Osteoblast (primary cell): ENCODE measurements at regions not wholly inside any gene's neighbourhood (a gene's known extent, or its start where the extent isn't known, plus 50 kb on each side); places are given as distances from the start of the nearest gene placed in this dataset.

Experiments
- DNase-seq: peaks from one replicate; pipeline ENCODE4 v3.0.0; 2011; ENCODE audit warnings: low spot score, mixed read lengths; ENCODE audit not compliant: insufficient read length; ENCODE audit errors: missing footprints
- H2AFZ ChIP-seq: 2 replicates; pipeline ENCODE4 v1.6.0; 2011; ENCODE audit warnings: mild to moderate bottlenecking, low read length
- H3K27ac ChIP-seq: 2 replicates; pipeline ENCODE4 v1.5.1; 2011; ENCODE audit warnings: mild to moderate bottlenecking, low read depth, low read length, moderate library complexity
- H3K27me3 ChIP-seq: 2 replicates; pipeline ENCODE4 v1.6.0; 2012; ENCODE audit warnings: mild to moderate bottlenecking, control low read depth, inconsistent platforms, low read length, moderate library complexity; ENCODE audit not compliant: insufficient read depth
- H3K36me3 ChIP-seq: 2 replicates; pipeline ENCODE4 v1.5.1; 2011; ENCODE audit warnings: mild to moderate bottlenecking, low read length, control low read depth, moderate library complexity; ENCODE audit not compliant: insufficient read depth
- H3K4me1 ChIP-seq: 2 replicates; pipeline ENCODE4 v1.5.1; 2011; ENCODE audit warnings: mild to moderate bottlenecking, low read length, control low read depth, moderate library complexity; ENCODE audit not compliant: insufficient read depth
- H3K4me2 ChIP-seq: 2 replicates; pipeline ENCODE4 v1.6.0; 2011; ENCODE audit warnings: mild to moderate bottlenecking, low read length; ENCODE audit not compliant: insufficient read depth
- H3K4me3 ChIP-seq: fragments of 200-600 bp; sonication (generic); 3 replicates; pipeline ENCODE4 v1.5.1; 2012; ENCODE audit warnings: mild to moderate bottlenecking, low read length, inconsistent platforms; ENCODE audit not compliant: insufficient read depth
- H3K79me2 ChIP-seq: 2 replicates; pipeline ENCODE4 v1.6.0; 2012; ENCODE audit warnings: mild to moderate bottlenecking, low read length, control low read depth, inconsistent platforms; ENCODE audit not compliant: insufficient read depth
- H3K9me3 ChIP-seq: 2 replicates; pipeline ENCODE4 v1.5.1; 2011; ENCODE audit warnings: low read depth, low read length, control low read depth
- H4K20me1 ChIP-seq: 2 replicates; pipeline ENCODE4 v1.6.0; 2012; ENCODE audit warnings: mild to moderate bottlenecking, low read length, control low read depth; ENCODE audit not compliant: insufficient read depth
- TF ChIP-seq, protein P1 (sequence below): IDR thresholded peaks from 2 replicates; pipeline ENCODE4 v1.5.1; 2011; ENCODE audit warnings: mild to moderate bottlenecking, low read depth, low read length, moderate library complexity; ENCODE audit errors: extremely low read depth

DNA sequence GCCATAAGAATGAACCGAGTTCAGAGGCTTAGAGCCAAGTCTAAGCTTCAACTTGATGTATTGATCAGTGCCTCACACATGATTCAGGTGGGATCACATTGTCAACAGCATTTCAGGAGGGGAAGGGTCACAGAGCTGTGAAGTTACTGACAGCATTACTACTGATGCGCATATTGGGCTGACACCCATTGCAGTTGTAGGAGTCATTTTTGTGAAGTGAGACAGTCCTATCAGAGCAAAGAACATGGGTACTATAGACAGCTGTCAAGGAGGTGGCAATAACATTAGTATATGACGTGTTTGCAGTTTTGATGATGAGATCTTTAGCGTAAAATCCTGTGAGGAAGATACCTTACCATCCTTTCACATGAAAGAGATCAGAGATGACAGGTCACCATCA is 206.0 kb upstream of the RBM19 start:
- no peaks in the 10 kb centered on the region for H3K4me1 ChIP-seq
- no peak overlapping the region for H2AFZ ChIP-seq
- no peak overlapping the region for H3K4me3 ChIP-seq
- DNase-seq: no peak
- H3K4me2 ChIP-seq: no peak overlapping the region
- H3K27ac ChIP-seq: no peak overlapping the region
- H4K20me1 ChIP-seq: no peaks in the 10 kb centered on the region
- H3K79me2 ChIP-seq: no peaks in the 10 kb centered on the region
- no peaks in the 10 kb centered on the region for H3K36me3 ChIP-seq
- TF ChIP-seq, protein P1, sequence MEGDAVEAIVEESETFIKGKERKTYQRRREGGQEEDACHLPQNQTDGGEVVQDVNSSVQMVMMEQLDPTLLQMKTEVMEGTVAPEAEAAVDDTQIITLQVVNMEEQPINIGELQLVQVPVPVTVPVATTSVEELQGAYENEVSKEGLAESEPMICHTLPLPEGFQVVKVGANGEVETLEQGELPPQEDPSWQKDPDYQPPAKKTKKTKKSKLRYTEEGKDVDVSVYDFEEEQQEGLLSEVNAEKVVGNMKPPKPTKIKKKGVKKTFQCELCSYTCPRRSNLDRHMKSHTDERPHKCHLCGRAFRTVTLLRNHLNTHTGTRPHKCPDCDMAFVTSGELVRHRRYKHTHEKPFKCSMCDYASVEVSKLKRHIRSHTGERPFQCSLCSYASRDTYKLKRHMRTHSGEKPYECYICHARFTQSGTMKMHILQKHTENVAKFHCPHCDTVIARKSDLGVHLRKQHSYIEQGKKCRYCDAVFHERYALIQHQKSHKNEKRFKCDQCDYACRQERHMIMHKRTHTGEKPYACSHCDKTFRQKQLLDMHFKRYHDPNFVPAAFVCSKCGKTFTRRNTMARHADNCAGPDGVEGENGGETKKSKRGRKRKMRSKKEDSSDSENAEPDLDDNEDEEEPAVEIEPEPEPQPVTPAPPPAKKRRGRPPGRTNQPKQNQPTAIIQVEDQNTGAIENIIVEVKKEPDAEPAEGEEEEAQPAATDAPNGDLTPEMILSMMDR: no peak
- H3K9me3 ChIP-seq: no peaks in the 10 kb centered on the region
- no peaks in the 10 kb centered on the region for H3K27me3 ChIP-seq

DNA sequence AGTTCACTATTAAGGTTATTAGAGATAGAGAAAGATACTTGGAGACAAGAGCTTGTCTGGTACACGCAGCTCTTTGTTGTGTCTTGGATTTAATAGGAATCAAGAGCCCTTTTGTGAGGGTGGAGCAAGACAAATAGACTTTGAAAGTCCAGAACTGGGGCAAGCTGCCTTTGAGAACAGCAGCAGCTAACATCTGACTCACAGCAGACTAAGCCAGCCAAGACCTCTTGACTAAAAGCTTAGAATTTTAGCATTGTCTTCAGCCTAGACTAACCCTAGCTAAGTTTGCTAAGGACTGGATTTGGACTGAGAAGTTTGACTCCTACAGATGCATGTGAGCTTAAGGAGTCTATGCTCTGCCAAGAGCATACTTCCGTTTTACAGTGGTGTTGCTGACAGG is 201.9 kb upstream of the RBM19 start:
- Histone ChIP-seq H3K4me1 (no peaks in the 10 kb centered on the region), H3K9me3 (no peaks in the 10 kb centered on the region), H3K79me2 (no peaks in the 10 kb centered on the region), H4K20me1 (no peaks in the 10 kb centered on the region), H3K27me3 (no peaks in the 10 kb centered on the region), H3K27ac (no peak overlapping the region), H3K36me3 (no peaks in the 10 kb centered on the region), H2AFZ (no peak overlapping the region), H3K4me2 (no peak overlapping the region), H3K4me3 (no peak overlapping the region)
- TF ChIP-seq, protein P1: no peak
- DNase-seq: no peak

DNA sequence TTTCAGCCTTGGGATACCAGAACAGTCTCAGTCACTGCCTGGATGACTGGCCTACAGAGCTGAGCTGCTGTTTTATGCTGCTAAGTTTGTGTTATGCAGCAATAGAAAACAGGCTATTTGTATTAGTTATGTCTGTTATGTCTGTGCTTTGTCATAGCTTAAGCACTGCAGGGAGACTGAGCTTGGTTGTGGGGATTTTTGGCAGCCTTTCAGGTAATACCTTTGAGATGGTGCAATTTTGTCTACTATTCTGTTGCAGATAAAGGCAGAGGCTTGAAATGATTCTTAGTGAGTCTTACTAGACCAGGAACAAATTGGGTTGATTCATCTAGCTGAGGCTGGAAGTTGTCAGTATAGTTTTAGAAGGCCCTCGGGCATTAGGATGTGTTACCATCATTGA is 201.3 kb upstream of the RBM19 start:
- no peaks in the 10 kb centered on the region for H3K36me3 ChIP-seq
- H3K4me3 ChIP-seq: no peak overlapping the region
- no peak for DNase-seq
- H3K9me3 ChIP-seq: no peaks in the 10 kb centered on the region
- no peak overlapping the region for H3K4me2 ChIP-seq
- H4K20me1 ChIP-seq: no peaks in the 10 kb centered on the region
- no peak overlapping the region for H3K27ac ChIP-seq
- no peaks in the 10 kb centered on the region for H3K27me3 ChIP-seq
- TF ChIP-seq, protein P1: no peak
- no peak overlapping the region for H2AFZ ChIP-seq
- no peaks in the 10 kb centered on the region for H3K79me2 ChIP-seq
- H3K4me1 ChIP-seq: no peaks in the 10 kb centered on the region

DNA sequence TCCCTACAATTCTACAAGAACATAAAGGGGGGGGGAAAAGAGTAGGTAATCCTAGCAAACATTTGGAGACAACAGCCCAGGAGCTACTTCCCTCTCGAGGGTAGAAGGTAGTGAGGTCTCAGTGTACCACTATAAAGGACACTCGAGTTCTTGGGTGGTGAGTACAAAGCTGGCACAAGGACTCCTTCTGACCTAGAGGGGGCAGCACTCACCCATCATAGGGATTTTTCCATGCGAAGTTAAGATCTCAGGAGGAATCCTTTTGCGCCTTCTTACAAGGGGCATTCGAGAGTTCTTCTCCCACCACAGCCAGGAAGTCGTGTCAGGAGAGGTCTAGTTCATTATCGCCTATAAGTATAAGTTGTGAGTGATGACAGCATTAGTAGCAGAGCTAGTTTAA is 200.2 kb upstream of the RBM19 start:
- no peak overlapping the region for H2AFZ ChIP-seq
- H3K4me3 ChIP-seq: no peak overlapping the region
- TF ChIP-seq, protein P1: peak; percentile 50
- no peaks in the 10 kb centered on the region for H3K79me2 ChIP-seq
- H3K4me1 ChIP-seq: no peaks in the 10 kb centered on the region
- H4K20me1 ChIP-seq: no peaks in the 10 kb centered on the region
- H3K27me3 ChIP-seq: no peaks in the 10 kb centered on the region
- no peak for DNase-seq
- no peaks in the 10 kb centered on the region for H3K9me3 ChIP-seq
- no peaks in the 10 kb centered on the region for H3K36me3 ChIP-seq
- H3K4me2 ChIP-seq: no peak overlapping the region
- no peak overlapping the region for H3K27ac ChIP-seq
